GM23338 (cell line): ENCODE measurements at regions not wholly inside any gene's neighbourhood (a gene's known extent, or its start where the extent isn't known, plus 50 kb on each side); places are given as distances from the start of the nearest gene placed in this dataset.

Experiments used
- ATAC-seq: fragments of 200-7000 bp; cut with Tn5 transposase; 3 replicates; pipeline ENCODE4 v1.9.1; 2020
- DNase-seq: peaks from one replicate; pipeline ENCODE4 v3.0.0-alpha.2; 2015; ENCODE audit warnings: low spot score
- H2AFZ ChIP-seq: fragments of 200-600 bp; sonication (generic); 2 replicates; pipeline ENCODE4 v1.8.0; 2016; ENCODE audit warnings: antibody characterized with exemption, mild to moderate bottlenecking, moderate library complexity
- H3F3A ChIP-seq: fragments of 200-600 bp; sonication (generic); replicated peaks from 2 replicates; pipeline ENCODE4 v1.8.0; 2017; ENCODE audit warnings: antibody characterized with exemption, mixed run types, low read depth
- H3K27ac ChIP-seq: fragments of 200-600 bp; sonication (generic); 2 replicates; pipeline ENCODE4 v1.6.1; 2016; ENCODE audit warnings: low read depth
- H3K27me3 ChIP-seq: fragments of 200-600 bp; sonication (generic); 2 replicates; pipeline ENCODE4 v1.8.0; 2016; ENCODE audit warnings: mild to moderate bottlenecking, mixed run types, moderate library complexity; ENCODE audit not compliant: insufficient read depth
- H3K36me3 ChIP-seq: fragments of 200-600 bp; sonication (generic); 2 replicates; pipeline ENCODE4 v1.8.0; 2016; ENCODE audit warnings: mild to moderate bottlenecking; ENCODE audit not compliant: insufficient read depth
- H3K4me1 ChIP-seq: fragments of 200-600 bp; sonication (generic); 2 replicates; pipeline ENCODE4 v1.8.0; 2016; ENCODE audit warnings: mild to moderate bottlenecking, moderate library complexity; ENCODE audit not compliant: insufficient read depth
- H3K4me2 ChIP-seq: fragments of 200-600 bp; sonication (generic); 2 replicates; pipeline ENCODE4 v1.7.1; 2017; ENCODE audit warnings: mixed run types
- H3K4me3 ChIP-seq: fragments of 200-600 bp; sonication (generic); 2 replicates; pipeline ENCODE4 v1.6.1; 2016; ENCODE audit warnings: mixed run types
- H3K79me2 ChIP-seq: fragments of 200-600 bp; sonication (generic); replicated peaks from 2 replicates; pipeline ENCODE4 v1.8.0; 2017; ENCODE audit warnings: mild to moderate bottlenecking; ENCODE audit not compliant: insufficient read depth
- H3K9me2 ChIP-seq: fragments of 200-600 bp; sonication (generic); 2 replicates; pipeline ENCODE4 v1.8.0; 2017; ENCODE audit not compliant: insufficient read depth
- H4K20me1 ChIP-seq: fragments of 200-600 bp; sonication (generic); replicated peaks from 2 replicates; pipeline ENCODE4 v1.8.0; 2017; ENCODE audit warnings: mild to moderate bottlenecking; ENCODE audit not compliant: insufficient read depth
- H3K27ac Mint-ChIP-seq: 2 replicates; pipeline ENCODE4 v1.8.0; 2020; ENCODE audit warnings: inconsistent platforms, mild to moderate bottlenecking, moderate library complexity, mixed read lengths
- H3K27me3 Mint-ChIP-seq: 3 replicates; pipeline ENCODE4 v1.8.0; 2022; ENCODE audit warnings: low read depth, mild to moderate bottlenecking, moderate library complexity, mixed read lengths, inconsistent platforms; ENCODE audit not compliant: insufficient read depth, poor library complexity
- H3K36me3 Mint-ChIP-seq: 3 replicates; pipeline ENCODE4 v1.8.0; 2021; ENCODE audit warnings: low read depth, mild to moderate bottlenecking, inconsistent platforms, moderate library complexity, mixed read lengths
- H3K4me1 Mint-ChIP-seq: 3 replicates; pipeline ENCODE4 v1.8.0; 2020; ENCODE audit warnings: mild to moderate bottlenecking, inconsistent platforms, mixed read lengths
- H3K4me3 Mint-ChIP-seq: 3 replicates; pipeline ENCODE4 v1.8.0; 2021; ENCODE audit warnings: moderate library complexity, mild to moderate bottlenecking, inconsistent platforms, mixed read lengths
- H3K9me3 Mint-ChIP-seq: 3 replicates; pipeline ENCODE4 v1.8.0; 2020; ENCODE audit warnings: moderate library complexity, mild to moderate bottlenecking, inconsistent platforms, mixed read lengths
- CREB1 ChIP-seq: fragments of 250-450 bp; sonication (Bioruptor Pico); IDR thresholded peaks from 2 replicates; pipeline ENCODE4 v1.5.0; 2020; ENCODE audit warnings: low read depth, mild to moderate bottlenecking, moderate library complexity
- CTCF ChIP-seq, 2 experiments: fragments of 200-600 bp in 1 of 2; sonication (generic) in 1 of 2; conservative IDR thresholded peaks; 2 replicates each; pipeline versions ENCODE4 v1.5.1 to v1.6.1; 2016 to 2017; ENCODE audit warnings: antibody characterized with exemption in 2 of 2, low read depth in 2 of 2, mild to moderate bottlenecking in 2 of 2, moderate library complexity in 1 of 2
- ETS1 ChIP-seq: IDR thresholded peaks from 2 replicates; pipeline ENCODE4 v1.6.1; 2016; ENCODE audit warnings: antibody characterized with exemption
- EZH2 ChIP-seq: fragments of 200-600 bp; sonication (generic); IDR thresholded peaks from one replicate; pipeline ENCODE4 v1.8.0; 2017; ENCODE audit warnings: antibody characterized with exemption, mild to moderate bottlenecking, low read depth; ENCODE audit not compliant: unreplicated experiment
- JUNB ChIP-seq: IDR thresholded peaks from one replicate; pipeline ENCODE4 v1.6.1; 2016; ENCODE audit warnings: antibody characterized with exemption; ENCODE audit not compliant: unreplicated experiment
- NANOG ChIP-seq: IDR thresholded peaks from 2 replicates; pipeline ENCODE4 v1.6.1; 2016; ENCODE audit warnings: antibody characterized with exemption, borderline replicate concordance
- POLR2AphosphoS5 ChIP-seq: IDR thresholded peaks from 2 replicates; pipeline ENCODE4 v1.6.1; 2016; ENCODE audit warnings: antibody characterized with exemption, low read depth
- REST ChIP-seq: IDR thresholded peaks from one replicate; pipeline ENCODE4 v1.6.1; 2018; ENCODE audit warnings: antibody characterized with exemption; ENCODE audit not compliant: unreplicated experiment
- STAT1 ChIP-seq: IDR thresholded peaks from one replicate; pipeline ENCODE4 v1.6.1; 2016; ENCODE audit warnings: antibody characterized with exemption; ENCODE audit not compliant: unreplicated experiment
- ZNF114 ChIP-seq: fragments of 250-450 bp; sonication (Bioruptor Pico); IDR thresholded peaks from 2 replicates; pipeline ENCODE4 v1.5.0; 2020; ENCODE audit warnings: mild to moderate bottlenecking, moderate library complexity
- ZNF331 ChIP-seq: fragments of 250-450 bp; sonication (Bioruptor Pico); IDR thresholded peaks from 2 replicates; pipeline ENCODE4 v1.5.0; 2020; ENCODE audit warnings: low read depth, mild to moderate bottlenecking, moderate library complexity
- ZNF462 ChIP-seq: fragments of 250-450 bp; sonication (Bioruptor Pico); IDR thresholded peaks from 2 replicates; pipeline ENCODE4 v1.5.0; 2020; ENCODE audit warnings: mild to moderate bottlenecking, moderate library complexity

GRCh38 chr6:168721571-168721970, 280.6 kb downstream of the SMOC2 start (continued):
- TF ChIP-seq ETS1 = no peak

- Mint-ChIP-seq H3K4me1 (no peaks in the 10 kb centered on the region), H3K4me3 (no peak overlapping the region), H3K36me3 (peaks cover 42% of the 10 kb centered on the region), H3K27ac (no peak overlapping the region), H3K9me3 (peaks cover 64% of the 10 kb centered on the region), H3K27me3 (peaks cover 7% of the 10 kb centered on the region)
- no peak overlapping the region for H3K27ac ChIP-seq
- H3K4me2 ChIP-seq = no peak overlapping the region
- H3F3A ChIP-seq = no peaks in the 10 kb centered on the region
- DNase-seq (no peak), ATAC-seq (no peak)
- 0 out of 2 replicates have a peak, but pooled peaks cover 8% of the 10 kb centered on the region for H3K36me3 ChIP-seq
- 0 out of 2 replicates have a peak, but pooled peaks cover under 1% of the 10 kb centered on the region for H3K9me2 ChIP-seq
- no peaks in the 10 kb centered on the region for H3K27me3 ChIP-seq
- H4K20me1 ChIP-seq = no peaks in the 10 kb centered on the region
- H3K4me1 ChIP-seq = no peaks in the 10 kb centered on the region
- no peaks in the 10 kb centered on the region for H3K79me2 ChIP-seq
- H2AFZ ChIP-seq = no peak overlapping the region
- no peak overlapping the region for H3K4me3 ChIP-seq
- TF ChIP-seq ETS1 = no peak
- TF ChIP-seq JUNB = no peak
- no peak for TF ChIP-seq REST
- no peak for TF ChIP-seq CTCF (conservative IDR thresholded peaks at IDR 0.05; ENCODE audit: low read depth in 2 of 2)
- no peak for TF ChIP-seq CREB1 (CRISPR knock-in tag)
- no peak for TF ChIP-seq ZNF462 (CRISPR knock-in tag)
- no peak for TF ChIP-seq ZNF114 (CRISPR knock-in tag)
- no peak for TF ChIP-seq EZH2
- no peak for TF ChIP-seq NANOG
- no peak for TF ChIP-seq STAT1
- no peak for TF ChIP-seq ZNF331 (CRISPR knock-in tag)
- no peak for TF ChIP-seq POLR2AphosphoS5
These were observed 278.9 kb downstream of the SMOC2 start for GRCh38 chr6:168719901-168720300.
